K562 (cell line): ENCODE measurements at regions not wholly inside any gene's neighbourhood (a gene's known extent, or its start where the extent isn't known, plus 50 kb on each side); places are given as distances from the start of the nearest gene placed in this dataset.

Experiments
- CAMTA2 ChIP-seq: fragments of 250-450 bp; sonication (Bioruptor Pico); conservative IDR thresholded peaks from 2 replicates; pipeline ENCODE4 v1.5.1; 2022
- CEBPG ChIP-seq, 3 experiments: fragments of 200-800 bp in 1 of 3; sonication (Bioruptor generic) in 1 of 3; sonication (generic) in 1 of 3; formaldehyde crosslinking in 1 of 3; IDR thresholded peaks in 2 of 3; conservative IDR thresholded peaks in 1 of 3; 2 replicates each; pipeline versions ENCODE4 v1.6.1 to v1.8.0; 2016 to 2022; ENCODE audit warnings: missing compliant biosample characterization in 2 of 3, missing genetic modification characterization in 2 of 3, mild to moderate bottlenecking in 1 of 3, missing genetic modification reagents in 1 of 3
- CHD1 ChIP-seq: fragments of 200-600 bp; sonication (generic); IDR thresholded peaks from one replicate; pipeline ENCODE4 v1.6.1; 2012; ENCODE audit warnings: mild to moderate bottlenecking, moderate library complexity, low read length, inconsistent platforms
- ETV1 ChIP-seq: fragments of 450-650 bp; conservative IDR thresholded peaks from 2 replicates; pipeline ENCODE4 v1.6.1; 2016; ENCODE audit warnings: missing genetic modification characterization, control low read depth, low read depth, missing compliant biosample characterization
- ETV5 ChIP-seq: sonication (generic); formaldehyde crosslinking; IDR thresholded peaks from 2 replicates; pipeline ENCODE4 v1.4.0; 2020; ENCODE audit warnings: low read depth, mild to moderate bottlenecking, missing genetic modification reagents
- FUS ChIP-seq: fragments of 200-400 bp; formaldehyde crosslinking; optimal IDR thresholded peaks from 2 replicates; pipeline ENCODE3; 2017; ENCODE audit warnings: low read depth, low read length
- HNRNPLL ChIP-seq: fragments of 200-400 bp; formaldehyde crosslinking; IDR thresholded peaks from 2 replicates; pipeline ENCODE4 v1.6.1; 2017; ENCODE audit warnings: low read length, low read depth, mild to moderate bottlenecking; ENCODE audit not compliant: poor library complexity, severe bottlenecking
- JUND ChIP-seq, 2 experiments: IDR thresholded peaks; 2 replicates in 1 of 2; 3 replicates in 1 of 2; pipeline ENCODE4 v1.6.1; 2011; ENCODE audit warnings: borderline replicate concordance in 2 of 2, low read depth in 2 of 2, low read length in 2 of 2, improper control_type of control experiment in 1 of 2, missing biosample characterization in 1 of 2, missing genetic modification characterization in 1 of 2, missing genetic modification reagents in 1 of 2
- MBD1 ChIP-seq: fragments of 250-450 bp; sonication (Bioruptor Pico); IDR thresholded peaks from 2 replicates; pipeline ENCODE4 v1.8.0; 2022; ENCODE audit warnings: inconsistent platforms
- MEIS2 ChIP-seq: fragments of 450-650 bp; IDR thresholded peaks from 2 replicates; pipeline ENCODE4 v1.6.1; 2014; ENCODE audit warnings: mild to moderate bottlenecking; ENCODE audit not compliant: partially characterized antibody
- TRIM24 ChIP-seq, 2 experiments: fragments of 450-650 bp; IDR thresholded peaks; 2 replicates each; pipeline ENCODE4 v1.6.1; 2016
- U2AF2 ChIP-seq: fragments of 200-400 bp; formaldehyde crosslinking; optimal IDR thresholded peaks from 2 replicates; pipeline ENCODE3; 2017; ENCODE audit warnings: low read depth, mild to moderate bottlenecking, low read length
- UBTF ChIP-seq, 2 experiments: IDR thresholded peaks; 2 replicates each; pipeline ENCODE4 v1.6.1; 2012; ENCODE audit warnings: improper control_type of control experiment in 2 of 2, low read depth in 2 of 2, low read length in 2 of 2, borderline replicate concordance in 1 of 2
- ZBED1 ChIP-seq: IDR thresholded peaks from 2 replicates; pipeline ENCODE4 v1.6.1; 2014
- ZNF311 ChIP-seq: fragments of 250-450 bp; sonication (Bioruptor Pico); IDR thresholded peaks from 2 replicates; pipeline ENCODE4 v1.4.0; 2020; ENCODE audit warnings: mild to moderate bottlenecking, moderate library complexity
- ZNF644 ChIP-seq: fragments of 200-800 bp; sonication (Bioruptor generic); IDR thresholded peaks from 2 replicates; pipeline ENCODE4 v1.6.1; 2016; ENCODE audit warnings: low read depth, missing genetic modification characterization, missing compliant biosample characterization
- TF ChIP-seq, protein P1 (sequence below), 3 experiments: IDR thresholded peaks in 2 of 3; conservative IDR thresholded peaks in 1 of 3; 2 replicates each; pipeline ENCODE4 v1.5.1; 2011 to 2012; ENCODE audit warnings: low read length in 3 of 3, mild to moderate bottlenecking in 3 of 3, control low read depth in 2 of 3, improper control_type of control experiment in 1 of 3, inconsistent platforms in 1 of 3, low read depth in 1 of 3, mixed read lengths in 1 of 3, moderate library complexity in 1 of 3; ENCODE audit not compliant: insufficient read depth in 2 of 3
- TF ChIP-seq, protein P2 (sequence below): IDR thresholded peaks from 2 replicates; pipeline ENCODE4 v1.6.1; 2012; ENCODE audit warnings: low read depth, low read length, improper control_type of control experiment, borderline replicate concordance

DNA sequence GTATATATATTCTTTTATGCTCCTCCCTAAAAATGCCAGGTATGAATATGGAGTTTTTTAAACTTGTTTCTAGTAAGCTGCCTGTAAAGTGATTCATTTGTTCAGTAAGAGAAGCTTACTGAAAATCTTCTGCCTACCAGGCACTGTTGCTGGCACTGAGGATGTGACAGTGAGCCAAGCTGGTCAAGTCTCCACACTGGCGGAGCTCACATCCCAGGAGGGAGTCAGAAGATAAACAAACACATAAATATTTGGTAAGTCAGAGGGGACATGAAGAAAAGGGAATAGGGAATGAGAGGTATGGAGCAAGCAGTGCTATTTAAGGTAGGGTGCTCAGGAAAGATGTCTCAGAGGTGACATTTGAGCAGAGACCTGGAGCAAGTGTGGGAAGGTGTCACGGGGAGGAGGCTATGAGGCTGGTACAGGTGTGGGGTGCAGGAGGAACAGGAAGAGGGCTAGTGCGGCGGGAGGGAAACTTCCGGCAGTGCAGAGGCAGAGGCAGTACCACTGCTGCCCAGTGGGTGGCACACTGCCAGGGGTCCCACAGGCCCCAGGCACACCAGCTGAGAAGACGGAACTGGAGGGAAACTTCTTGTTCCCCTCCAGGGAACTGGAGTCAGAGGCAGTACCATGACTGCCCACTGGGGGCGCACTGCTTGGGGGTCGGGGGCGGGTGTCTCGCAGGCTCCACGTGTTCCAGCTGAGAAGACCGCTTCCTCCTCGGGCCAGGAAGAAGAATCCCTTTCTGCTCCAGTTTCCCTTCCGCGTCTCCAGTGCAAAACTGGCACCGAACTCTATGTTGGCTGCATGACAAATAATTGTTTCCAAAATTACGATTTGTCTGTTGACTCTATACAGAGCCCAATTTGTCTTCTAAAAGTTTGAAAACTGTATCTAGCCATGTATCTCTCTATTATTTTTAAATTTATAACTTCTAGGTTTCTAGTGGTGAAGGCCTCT, 161.0 kb downstream of the TEX36 start (continued):
- no peak for TF ChIP-seq ZBED1
- TF ChIP-seq HNRNPLL, result no peak
- TF ChIP-seq, protein P1, sequence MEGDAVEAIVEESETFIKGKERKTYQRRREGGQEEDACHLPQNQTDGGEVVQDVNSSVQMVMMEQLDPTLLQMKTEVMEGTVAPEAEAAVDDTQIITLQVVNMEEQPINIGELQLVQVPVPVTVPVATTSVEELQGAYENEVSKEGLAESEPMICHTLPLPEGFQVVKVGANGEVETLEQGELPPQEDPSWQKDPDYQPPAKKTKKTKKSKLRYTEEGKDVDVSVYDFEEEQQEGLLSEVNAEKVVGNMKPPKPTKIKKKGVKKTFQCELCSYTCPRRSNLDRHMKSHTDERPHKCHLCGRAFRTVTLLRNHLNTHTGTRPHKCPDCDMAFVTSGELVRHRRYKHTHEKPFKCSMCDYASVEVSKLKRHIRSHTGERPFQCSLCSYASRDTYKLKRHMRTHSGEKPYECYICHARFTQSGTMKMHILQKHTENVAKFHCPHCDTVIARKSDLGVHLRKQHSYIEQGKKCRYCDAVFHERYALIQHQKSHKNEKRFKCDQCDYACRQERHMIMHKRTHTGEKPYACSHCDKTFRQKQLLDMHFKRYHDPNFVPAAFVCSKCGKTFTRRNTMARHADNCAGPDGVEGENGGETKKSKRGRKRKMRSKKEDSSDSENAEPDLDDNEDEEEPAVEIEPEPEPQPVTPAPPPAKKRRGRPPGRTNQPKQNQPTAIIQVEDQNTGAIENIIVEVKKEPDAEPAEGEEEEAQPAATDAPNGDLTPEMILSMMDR (IDR thresholded peaks at IDR 0.05 in 2 of 3, conservative IDR thresholded peaks at IDR 0.05 in 1 of 3; ENCODE audit: insufficient read depth in 2 of 3, low read depth in 1 of 3, low read length in 3 of 3), result peak; percentile 54 to 83 (median 70)
- no peak for TF ChIP-seq ETV5 (CRISPR knock-in tag)
- TF ChIP-seq ZNF644 (tag), result no peak
- no peak for TF ChIP-seq ZNF311 (CRISPR knock-in tag)
- TF ChIP-seq TRIM24 (IDR thresholded peaks at IDR 0.05), result no peak
- no peak for TF ChIP-seq MBD1 (CRISPR knock-in tag)
- TF ChIP-seq JUND (IDR thresholded peaks at IDR 0.05; ENCODE audit: borderline replicate concordance, low read depth, low read length), result no peak
- no peak for TF ChIP-seq JUND (tag; IDR thresholded peaks at IDR 0.05; ENCODE audit: borderline replicate concordance, low read depth, low read length)
- TF ChIP-seq UBTF (IDR thresholded peaks at IDR 0.05; ENCODE audit: borderline replicate concordance in 1 of 2, low read depth in 2 of 2, low read length in 2 of 2), result no peak
- no peak for TF ChIP-seq MEIS2
- TF ChIP-seq U2AF2, result no peak
- no peak for TF ChIP-seq CAMTA2
- TF ChIP-seq ETV1 (tag), result 0 out of 2 replicates have a peak, but pooled peaks have one; percentile 16
- no peak for TF ChIP-seq CEBPG (CRISPR knock-in tag; IDR thresholded peaks at IDR 0.05)
- no peak for TF ChIP-seq CEBPG (tag; conservative IDR thresholded peaks at IDR 0.05 in 1 of 2, IDR thresholded peaks at IDR 0.05 in 1 of 2)
- TF ChIP-seq CHD1, result no peak
- no peak for TF ChIP-seq FUS
- TF ChIP-seq, protein P2, sequence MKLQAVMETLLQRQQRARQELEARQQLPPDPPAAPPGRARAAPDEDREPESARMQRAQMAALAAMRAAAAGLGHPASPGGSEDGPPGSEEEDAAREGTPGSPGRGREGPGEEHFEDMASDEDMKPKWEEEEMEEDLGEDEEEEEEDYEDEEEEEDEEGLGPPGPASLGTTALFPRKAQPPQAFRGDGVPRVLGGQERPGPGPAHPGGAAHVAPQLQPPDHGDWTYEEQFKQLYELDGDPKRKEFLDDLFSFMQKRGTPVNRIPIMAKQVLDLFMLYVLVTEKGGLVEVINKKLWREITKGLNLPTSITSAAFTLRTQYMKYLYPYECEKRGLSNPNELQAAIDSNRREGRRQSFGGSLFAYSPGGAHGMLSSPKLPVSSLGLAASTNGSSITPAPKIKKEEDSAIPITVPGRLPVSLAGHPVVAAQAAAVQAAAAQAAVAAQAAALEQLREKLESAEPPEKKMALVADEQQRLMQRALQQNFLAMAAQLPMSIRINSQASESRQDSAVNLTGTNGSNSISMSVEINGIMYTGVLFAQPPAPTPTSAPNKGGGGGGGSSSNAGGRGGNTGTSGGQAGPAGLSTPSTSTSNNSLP, result no peak
